CD4-positive, alpha-beta T cell treated with Interleukin-4 for 1 hour (primary cell): ENCODE measurements at regions not wholly inside any gene's neighbourhood (a gene's known extent, or its start where the extent isn't known, plus 50 kb on each side); places are given as distances from the start of the nearest gene placed in this dataset.

ENCODE experiments used
- DNase-seq, 2 donors: peaks; one replicate each; pipeline ENCODE4 v3.0.0-alpha.2; 2020 to 2022

GRCh38 chr11:121780971-121781370, 328.2 kb upstream of the SORL1-AS1 start:
- no peak for DNase-seq

- no peak for DNase-seq
These were observed 324.3 kb upstream of the SORL1-AS1 start for GRCh38 chr11:121777056-121777455.

GRCh38 chr11:121775276-121775675, 322.5 kb upstream of the SORL1-AS1 start:
- no peak for DNase-seq

- DNase-seq, result no peak
These were observed 320.3 kb upstream of the SORL1-AS1 start for GRCh38 chr11:121773076-121773475.

GRCh38 chr11:121770939-121771595, 318.3 kb upstream of the SORL1-AS1 start:
- no peak for DNase-seq

- no peak for DNase-seq
These were observed 316.4 kb upstream of the SORL1-AS1 start for GRCh38 chr11:121769191-121769590.

- DNase-seq, result peak in 1 of 2 donors; percentile 15
These were observed 314.7 kb upstream of the SORL1-AS1 start for GRCh38 chr11:121767433-121767832.

- DNase-seq, result no peak
These were observed 314.2 kb upstream of the SORL1-AS1 start for GRCh38 chr11:121766991-121767390.

GRCh38 chr11:121766166-121766565, 313.4 kb upstream of the SORL1-AS1 start:
- DNase-seq, result no peak

GRCh38 chr11:121763526-121763925, 310.8 kb upstream of the SORL1-AS1 start:
- DNase-seq, result no peak

GRCh38 chr11:121762820-121763219, 310.1 kb upstream of the SORL1-AS1 start:
- DNase-seq, result no peak

- no peak for DNase-seq
These were observed 308.4 kb upstream of the SORL1-AS1 start for GRCh38 chr11:121761186-121761585.

- no peak for DNase-seq
These were observed 304.8 kb upstream of the SORL1-AS1 start for GRCh38 chr11:121757480-121758125.

- DNase-seq, result no peak
These were observed 303.1 kb upstream of the SORL1-AS1 start for GRCh38 chr11:121755906-121756305.

- DNase-seq, result no peak
These were observed 302.4 kb upstream of the SORL1-AS1 start for GRCh38 chr11:121755191-121755590.

- no peak for DNase-seq
These were observed 301.8 kb upstream of the SORL1-AS1 start for GRCh38 chr11:121754598-121754997.

GRCh38 chr11:121749691-121750090, 296.9 kb upstream of the SORL1-AS1 start:
- DNase-seq, result no peak

- no peak for DNase-seq
These were observed 295.3 kb upstream of the SORL1-AS1 start for GRCh38 chr11:121748068-121748467.

- no peak for DNase-seq
These were observed 290.5 kb upstream of the SORL1-AS1 start for GRCh38 chr11:121743285-121743684.

GRCh38 chr11:121741761-121742361, 289.1 kb upstream of the SORL1-AS1 start:
- no peak for DNase-seq

- no peak for DNase-seq
These were observed 288.6 kb upstream of the SORL1-AS1 start for GRCh38 chr11:121741351-121741760.

- no peak for DNase-seq
These were observed 288.1 kb upstream of the SORL1-AS1 start for GRCh38 chr11:121740902-121741301.

GRCh38 chr11:121733858-121734257, 281.1 kb upstream of the SORL1-AS1 start:
- DNase-seq, result no peak

GRCh38 chr11:121727942-121728341, 275.2 kb upstream of the SORL1-AS1 start:
- no peak for DNase-seq
